HCT116 (cell line): ENCODE measurements at regions not wholly inside any gene's neighbourhood (a gene's known extent, or its start where the extent isn't known, plus 50 kb on each side); places are given as distances from the start of the nearest gene placed in this dataset.

Experiments used
- ATAC-seq: fragments of 200-7000 bp; cut with Tn5 transposase; 2 replicates; pipeline ENCODE4 v1.9.1; 2020; ENCODE audit warnings: mild to moderate bottlenecking, moderate library complexity
- BruUV-seq: library from RNA; stranded (reverse); fragments of 400-500 nt; replicated peaks from 2 replicates; lab custom pipeline; 2021; lab: Mats Ljungman, UMichigan
- CTCF ChIA-PET: fragments of 300-600 bp; sonication (Branson Sonifier 250); formaldehyde crosslinking; loops from one replicate; lab custom pipeline; 2021; ENCODE audit warnings: antibody characterized with exemption; lab: Charles Lee
- POLR2A ChIA-PET: fragments of 300-600, 350-600 bp; sonication (Branson Sonifier 250); formaldehyde crosslinking; loops from one replicate; lab custom pipeline; 2021; ENCODE audit warnings: antibody characterized with exemption; lab: Charles Lee
- RAD21 ChIA-PET, 2 experiments: fragments of 300-600 bp; sonication (Branson Sonifier 250); formaldehyde crosslinking; loops; one replicate each; lab custom pipeline; 2023; ENCODE audit warnings: low total read pairs in 2 of 2; ENCODE audit not compliant: uncharacterized antibody in 2 of 2, unreplicated experiment in 2 of 2, low non-redundant PET in 1 of 2; lab: Charles Lee
- DNase-seq: peaks from one replicate; pipeline ENCODE4 v3.0.0-alpha.2; 2010; ENCODE audit warnings: low read depth, low spot score
- H2AFZ ChIP-seq: fragments of 200-600 bp; shearing (Covaris generic), sonication (generic); 2 replicates; pipeline ENCODE4 v1.6.1; 2017; ENCODE audit warnings: low read depth, mixed run types, mixed read lengths, antibody characterized with exemption, low read length; ENCODE audit not compliant: poor library complexity, severe bottlenecking
- H3K27ac ChIP-seq: 2 replicates; pipeline ENCODE4 v1.5.1; 2012; ENCODE audit warnings: low read depth, low read length
- H3K27me3 ChIP-seq: fragments of 200-600 bp; sonication (generic); 2 replicates; pipeline ENCODE4 v1.6.1; 2016; ENCODE audit warnings: mixed run types, low read length, mixed read lengths; ENCODE audit not compliant: insufficient read depth
- H3K36me3 ChIP-seq, 2 experiments: fragments of 200-500 bp in 1 of 2; fragments of 200-600 bp in 1 of 2; sonication (Bioruptor generic) in 1 of 2; sonication (generic) in 1 of 2; 2 replicates each; pipeline versions ENCODE4 v1.5.1 to v1.6.1; 2014 to 2016; ENCODE audit warnings: low read length in 2 of 2, inconsistent platforms in 1 of 2, mixed read lengths in 1 of 2, mixed run types in 1 of 2; ENCODE audit not compliant: insufficient read depth in 2 of 2, control insufficient read depth in 1 of 2
- H3K4me1 ChIP-seq, 2 experiments: fragments of 200-600 bp in 1 of 2; sonication (generic) in 1 of 2; 2 replicates each; pipeline versions ENCODE4 v1.5.1 to v1.6.1; 2012 to 2017; ENCODE audit warnings: low read length in 2 of 2, inconsistent platforms in 1 of 2, mild to moderate bottlenecking in 1 of 2, mixed read lengths in 1 of 2, mixed run types in 1 of 2, moderate library complexity in 1 of 2; ENCODE audit not compliant: insufficient read depth in 2 of 2, control insufficient read depth in 1 of 2
- H3K4me2 ChIP-seq: fragments of 200-600 bp; sonication (generic); 2 replicates; pipeline ENCODE4 v1.6.1; 2017; ENCODE audit warnings: mixed run types, low read length, mixed read lengths
- H3K4me3 ChIP-seq, 2 experiments: fragments of 200-600 bp in 1 of 2; sonication (generic) in 1 of 2; replicated peaks in 1 of 2; 2 replicates each; pipeline ENCODE4 v1.5.1; 2011 to 2016; ENCODE audit warnings: low read length in 2 of 2, control low read depth in 1 of 2, low read depth in 1 of 2, mild to moderate bottlenecking in 1 of 2, mixed read lengths in 1 of 2, mixed run types in 1 of 2
- H3K79me2 ChIP-seq: fragments of 200-600 bp; sonication (generic); 2 replicates; pipeline ENCODE4 v1.6.1; 2017; ENCODE audit warnings: mild to moderate bottlenecking, mixed run types, low read length, moderate library complexity, mixed read lengths; ENCODE audit not compliant: insufficient read depth
- H3K9ac ChIP-seq: fragments of 200-600 bp; sonication (generic); 2 replicates; pipeline ENCODE4 v1.6.1; 2016; ENCODE audit warnings: low read length, mixed read lengths
- H3K9me2 ChIP-seq: fragments of 200-600 bp; sonication (generic), shearing (Covaris generic); 2 replicates; pipeline ENCODE4 v1.6.1; 2017; ENCODE audit warnings: mixed run types, mild to moderate bottlenecking, moderate library complexity; ENCODE audit not compliant: insufficient read depth
- H3K9me3 ChIP-seq, 2 experiments: fragments of 200-500 bp in 1 of 2; fragments of 200-600 bp in 1 of 2; sonication (Bioruptor generic) in 1 of 2; sonication (generic) in 1 of 2; 2 replicates each; pipeline ENCODE4 v1.6.1; 2014 to 2017; ENCODE audit warnings: low read length in 2 of 2, mixed read lengths in 2 of 2, inconsistent platforms in 1 of 2, low read depth in 1 of 2, mild to moderate bottlenecking in 1 of 2, mixed run types in 1 of 2, moderate library complexity in 1 of 2; ENCODE audit not compliant: control insufficient read depth in 1 of 2, insufficient read depth in 1 of 2
- H4K20me1 ChIP-seq: fragments of 200-600 bp; sonication (generic), shearing (Covaris generic); 2 replicates; pipeline ENCODE4 v1.6.1; 2017; ENCODE audit warnings: mixed run types, mild to moderate bottlenecking, moderate library complexity; ENCODE audit not compliant: insufficient read depth
- EGR1 ChIP-seq: IDR thresholded peaks from 2 replicates; pipeline ENCODE4 v1.6.1; 2012; ENCODE audit warnings: low read depth
- ELF1 ChIP-seq: IDR thresholded peaks from 2 replicates; pipeline ENCODE4 v1.6.1; 2012; ENCODE audit warnings: low read depth, borderline replicate concordance
- EZH2 ChIP-seq: fragments of 200-600 bp; sonication (generic); IDR thresholded peaks from 2 replicates; pipeline ENCODE4 v1.6.1; 2017; ENCODE audit warnings: antibody characterized with exemption, mixed run types
- RAD21 ChIP-seq: IDR thresholded peaks from 2 replicates; pipeline ENCODE4 v1.6.1; 2012; ENCODE audit warnings: low read depth, mild to moderate bottlenecking
- SRF ChIP-seq: IDR thresholded peaks from 2 replicates; pipeline ENCODE4 v1.6.1; 2012; ENCODE audit warnings: low read depth
- TCF7L2 ChIP-seq: IDR thresholded peaks from 2 replicates; pipeline ENCODE4 v1.7.0; 2011; ENCODE audit warnings: borderline replicate concordance, inconsistent platforms; ENCODE audit not compliant: insufficient read depth, insufficient read length; ENCODE audit errors: extremely low read depth
- ZFX ChIP-seq: fragments of 450-650 bp; IDR thresholded peaks from 2 replicates; pipeline ENCODE4 v1.6.1; 2017
- intact Hi-C: fragments of 100-400 bp; cut with micrococcal nuclease; formaldehyde crosslinking; loops from 2 replicates; pipeline ENCODE4 v1.10.0; 2022
- TF ChIP-seq, protein P1 (sequence below): IDR thresholded peaks from 2 replicates; pipeline ENCODE4 v1.6.1; 2012; ENCODE audit warnings: low read depth
- TF ChIP-seq, protein P2 (sequence below), 3 experiments: fragments of 200-600 bp in 1 of 3; sonication (generic) in 1 of 3; IDR thresholded peaks in 2 of 3; conservative IDR thresholded peaks in 1 of 3; 2 replicates each; pipeline ENCODE4 v1.5.1; 2012 to 2017; ENCODE audit warnings: low read depth in 2 of 3, low read length in 2 of 3, antibody characterized with exemption in 1 of 3, borderline replicate concordance in 1 of 3, control low read depth in 1 of 3, mild to moderate bottlenecking in 1 of 3, mixed read lengths in 1 of 3, mixed run types in 1 of 3, moderate library complexity in 1 of 3; ENCODE audit not compliant: insufficient read depth in 1 of 3
- TF ChIP-seq, protein P3 (sequence below): IDR thresholded peaks from 2 replicates; pipeline ENCODE4 v1.6.1; 2011; ENCODE audit warnings: mild to moderate bottlenecking, low read length, moderate library complexity; ENCODE audit not compliant: insufficient replicate concordance; ENCODE audit errors: extremely low read depth

DNA sequence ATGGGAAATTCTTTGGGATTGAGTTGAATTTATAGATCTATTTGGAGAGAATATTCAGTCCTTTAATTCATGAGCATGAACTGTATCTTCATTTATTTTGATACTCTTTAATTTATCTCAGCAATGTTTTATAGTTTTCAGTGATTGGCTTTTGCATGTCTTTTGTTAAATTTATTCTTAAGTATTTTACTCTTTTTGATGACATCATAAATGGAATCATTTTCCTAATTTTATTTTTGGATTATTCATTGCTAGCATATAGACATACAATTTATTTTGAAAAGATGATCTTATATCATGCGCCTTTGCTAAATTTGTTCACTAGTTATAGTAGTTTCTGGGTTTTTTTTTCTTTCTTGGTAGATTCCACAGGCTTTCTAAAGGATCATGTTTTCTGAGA is 149.2 kb upstream of the ASIC2 start:
- CTCF ChIA-PET = no interaction called here

More for the DNA sequence above, 149.2 kb upstream of the ASIC2 start:
- no peak for ATAC-seq
- ChIA-PET RAD21 (no interaction called here), POLR2A (no interaction called here)
- Histone ChIP-seq H3K4me3 (no peak overlapping the region), H3K4me1 (no peaks in the 10 kb centered on the region), H3K27me3 (no peaks in the 10 kb centered on the region), H2AFZ (no peak overlapping the region), H3K79me2 (no peaks in the 10 kb centered on the region), H3K36me3 (no peaks in the 10 kb centered on the region), H3K27ac (no peak overlapping the region), H4K20me1 (no peaks in the 10 kb centered on the region), H3K9ac (no peak overlapping the region), H3K4me2 (no peak overlapping the region), H3K9me2 (no peaks in the 10 kb centered on the region), H3K9me3 (peaks cover 0 to 12% of the 10 kb centered on the region in 2 experiments; a peak in 1 of 4 replicates)
- BruUV-seq = no TSS peak
- no peak for DNase-seq
- intact Hi-C loops = no loop called here
- TF ChIP-seq TCF7L2 (no peak), ZFX (no peak), RAD21 (no peak), EZH2 (no peak), SRF (no peak), EGR1 (no peak), ELF1 (no peak)
- TF ChIP-seq, protein P1, sequence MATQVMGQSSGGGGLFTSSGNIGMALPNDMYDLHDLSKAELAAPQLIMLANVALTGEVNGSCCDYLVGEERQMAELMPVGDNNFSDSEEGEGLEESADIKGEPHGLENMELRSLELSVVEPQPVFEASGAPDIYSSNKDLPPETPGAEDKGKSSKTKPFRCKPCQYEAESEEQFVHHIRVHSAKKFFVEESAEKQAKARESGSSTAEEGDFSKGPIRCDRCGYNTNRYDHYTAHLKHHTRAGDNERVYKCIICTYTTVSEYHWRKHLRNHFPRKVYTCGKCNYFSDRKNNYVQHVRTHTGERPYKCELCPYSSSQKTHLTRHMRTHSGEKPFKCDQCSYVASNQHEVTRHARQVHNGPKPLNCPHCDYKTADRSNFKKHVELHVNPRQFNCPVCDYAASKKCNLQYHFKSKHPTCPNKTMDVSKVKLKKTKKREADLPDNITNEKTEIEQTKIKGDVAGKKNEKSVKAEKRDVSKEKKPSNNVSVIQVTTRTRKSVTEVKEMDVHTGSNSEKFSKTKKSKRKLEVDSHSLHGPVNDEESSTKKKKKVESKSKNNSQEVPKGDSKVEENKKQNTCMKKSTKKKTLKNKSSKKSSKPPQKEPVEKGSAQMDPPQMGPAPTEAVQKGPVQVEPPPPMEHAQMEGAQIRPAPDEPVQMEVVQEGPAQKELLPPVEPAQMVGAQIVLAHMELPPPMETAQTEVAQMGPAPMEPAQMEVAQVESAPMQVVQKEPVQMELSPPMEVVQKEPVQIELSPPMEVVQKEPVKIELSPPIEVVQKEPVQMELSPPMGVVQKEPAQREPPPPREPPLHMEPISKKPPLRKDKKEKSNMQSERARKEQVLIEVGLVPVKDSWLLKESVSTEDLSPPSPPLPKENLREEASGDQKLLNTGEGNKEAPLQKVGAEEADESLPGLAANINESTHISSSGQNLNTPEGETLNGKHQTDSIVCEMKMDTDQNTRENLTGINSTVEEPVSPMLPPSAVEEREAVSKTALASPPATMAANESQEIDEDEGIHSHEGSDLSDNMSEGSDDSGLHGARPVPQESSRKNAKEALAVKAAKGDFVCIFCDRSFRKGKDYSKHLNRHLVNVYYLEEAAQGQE = no peak
- TF ChIP-seq, protein P2, sequence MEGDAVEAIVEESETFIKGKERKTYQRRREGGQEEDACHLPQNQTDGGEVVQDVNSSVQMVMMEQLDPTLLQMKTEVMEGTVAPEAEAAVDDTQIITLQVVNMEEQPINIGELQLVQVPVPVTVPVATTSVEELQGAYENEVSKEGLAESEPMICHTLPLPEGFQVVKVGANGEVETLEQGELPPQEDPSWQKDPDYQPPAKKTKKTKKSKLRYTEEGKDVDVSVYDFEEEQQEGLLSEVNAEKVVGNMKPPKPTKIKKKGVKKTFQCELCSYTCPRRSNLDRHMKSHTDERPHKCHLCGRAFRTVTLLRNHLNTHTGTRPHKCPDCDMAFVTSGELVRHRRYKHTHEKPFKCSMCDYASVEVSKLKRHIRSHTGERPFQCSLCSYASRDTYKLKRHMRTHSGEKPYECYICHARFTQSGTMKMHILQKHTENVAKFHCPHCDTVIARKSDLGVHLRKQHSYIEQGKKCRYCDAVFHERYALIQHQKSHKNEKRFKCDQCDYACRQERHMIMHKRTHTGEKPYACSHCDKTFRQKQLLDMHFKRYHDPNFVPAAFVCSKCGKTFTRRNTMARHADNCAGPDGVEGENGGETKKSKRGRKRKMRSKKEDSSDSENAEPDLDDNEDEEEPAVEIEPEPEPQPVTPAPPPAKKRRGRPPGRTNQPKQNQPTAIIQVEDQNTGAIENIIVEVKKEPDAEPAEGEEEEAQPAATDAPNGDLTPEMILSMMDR (IDR thresholded peaks at IDR 0.05 in 2 of 3, conservative IDR thresholded peaks at IDR 0.05 in 1 of 3; ENCODE audit: borderline replicate concordance in 1 of 3, insufficient read depth in 1 of 3, low read depth in 2 of 3, low read length in 2 of 3) = no peak
- TF ChIP-seq, protein P3, sequence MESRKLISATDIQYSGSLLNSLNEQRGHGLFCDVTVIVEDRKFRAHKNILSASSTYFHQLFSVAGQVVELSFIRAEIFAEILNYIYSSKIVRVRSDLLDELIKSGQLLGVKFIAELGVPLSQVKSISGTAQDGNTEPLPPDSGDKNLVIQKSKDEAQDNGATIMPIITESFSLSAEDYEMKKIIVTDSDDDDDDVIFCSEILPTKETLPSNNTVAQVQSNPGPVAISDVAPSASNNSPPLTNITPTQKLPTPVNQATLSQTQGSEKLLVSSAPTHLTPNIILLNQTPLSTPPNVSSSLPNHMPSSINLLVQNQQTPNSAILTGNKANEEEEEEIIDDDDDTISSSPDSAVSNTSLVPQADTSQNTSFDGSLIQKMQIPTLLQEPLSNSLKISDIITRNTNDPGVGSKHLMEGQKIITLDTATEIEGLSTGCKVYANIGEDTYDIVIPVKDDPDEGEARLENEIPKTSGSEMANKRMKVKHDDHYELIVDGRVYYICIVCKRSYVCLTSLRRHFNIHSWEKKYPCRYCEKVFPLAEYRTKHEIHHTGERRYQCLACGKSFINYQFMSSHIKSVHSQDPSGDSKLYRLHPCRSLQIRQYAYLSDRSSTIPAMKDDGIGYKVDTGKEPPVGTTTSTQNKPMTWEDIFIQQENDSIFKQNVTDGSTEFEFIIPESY = no peak
